H9 (cell line): ENCODE measurements at regions not wholly inside any gene's neighbourhood (a gene's known extent, or its start where the extent isn't known, plus 50 kb on each side); places are given as distances from the start of the nearest gene placed in this dataset.

ENCODE experiments used
- DNase-seq: peaks from one replicate; pipeline ENCODE4 v3.0.0-alpha.2; 2017
- H2AFZ ChIP-seq: one replicate; pipeline ENCODE4 v1.6.1; 2013; ENCODE audit warnings: mild to moderate bottlenecking, low read length, control low read depth, moderate library complexity
- H2AK5ac ChIP-seq: 2 replicates; pipeline ENCODE4 v1.6.1; 2013; ENCODE audit warnings: low read length, control low read depth, mixed read lengths; ENCODE audit not compliant: insufficient read length
- H2BK120ac ChIP-seq: one replicate; pipeline ENCODE4 v1.6.1; 2013; ENCODE audit warnings: low read depth, mild to moderate bottlenecking, low read length, control low read depth, inconsistent platforms; ENCODE audit not compliant: poor library complexity, severe bottlenecking
- H2BK12ac ChIP-seq: 2 replicates; pipeline ENCODE4 v1.6.1; 2013; ENCODE audit warnings: low read length, control low read depth, mixed read lengths, low read depth; ENCODE audit not compliant: insufficient read length
- H2BK15ac ChIP-seq: 2 replicates; pipeline ENCODE4 v1.6.1; 2013; ENCODE audit warnings: low read depth, low read length, control low read depth
- H2BK20ac ChIP-seq: one replicate; pipeline ENCODE4 v1.6.1; 2013; ENCODE audit warnings: low read depth, mild to moderate bottlenecking, low read length, control low read depth, inconsistent platforms; ENCODE audit not compliant: poor library complexity, severe bottlenecking
- H2BK5ac ChIP-seq: 2 replicates; pipeline ENCODE4 v1.6.1; 2013; ENCODE audit warnings: low read length, control low read depth, mixed read lengths; ENCODE audit not compliant: insufficient read length
- H3K14ac ChIP-seq: 2 replicates; pipeline ENCODE4 v1.6.1; 2013; ENCODE audit warnings: low read length, control low read depth; ENCODE audit not compliant: insufficient read depth
- H3K18ac ChIP-seq: 2 replicates; pipeline ENCODE4 v1.6.1; 2013; ENCODE audit warnings: low read depth, mild to moderate bottlenecking, mixed read lengths, low read length, control low read depth; ENCODE audit not compliant: insufficient read length
- H3K23ac ChIP-seq: 2 replicates; pipeline ENCODE4 v1.6.1; 2013; ENCODE audit warnings: low read length, control low read depth, mixed read lengths, low read depth; ENCODE audit not compliant: insufficient read length
- H3K23me2 ChIP-seq: 2 replicates; pipeline ENCODE4 v1.6.1; 2013; ENCODE audit warnings: low read depth, mild to moderate bottlenecking, mixed read lengths, low read length, control low read depth; ENCODE audit not compliant: insufficient read length, poor library complexity, severe bottlenecking
- H3K27ac ChIP-seq: 2 replicates; pipeline ENCODE4 v1.5.1; 2013; ENCODE audit warnings: low read length, control low read depth, mixed read lengths, low read depth; ENCODE audit not compliant: insufficient read length
- H3K27me3 ChIP-seq: 2 replicates; pipeline ENCODE4 v1.6.1; 2013; ENCODE audit warnings: low read length, control low read depth, inconsistent platforms; ENCODE audit not compliant: insufficient read depth
- H3K4ac ChIP-seq: 2 replicates; pipeline ENCODE4 v1.6.1; 2013; ENCODE audit warnings: low read depth, mild to moderate bottlenecking, control low read depth, inconsistent platforms, low read length, moderate library complexity
- H3K4me1 ChIP-seq: 2 replicates; pipeline ENCODE4 v1.6.1; 2013; ENCODE audit warnings: low read length, control low read depth, inconsistent platforms; ENCODE audit not compliant: insufficient read depth
- H3K4me2 ChIP-seq: 2 replicates; pipeline ENCODE4 v1.6.1; 2013; ENCODE audit warnings: low read length, control low read depth, mixed read lengths; ENCODE audit not compliant: insufficient read length, insufficient read depth
- H3K56ac ChIP-seq: 2 replicates; pipeline ENCODE4 v1.6.1; 2013; ENCODE audit warnings: low read depth, mild to moderate bottlenecking, mixed read lengths, low read length, control low read depth; ENCODE audit not compliant: insufficient read length
- H3K79me1 ChIP-seq: 2 replicates; pipeline ENCODE4 v1.6.1; 2013; ENCODE audit warnings: low read depth, mild to moderate bottlenecking, moderate library complexity, low read length, control low read depth, inconsistent platforms; ENCODE audit not compliant: insufficient read depth, poor library complexity, severe bottlenecking
- H3K79me2 ChIP-seq: 2 replicates; pipeline ENCODE4 v1.6.1; 2013; ENCODE audit warnings: low read length, control low read depth, inconsistent platforms; ENCODE audit not compliant: insufficient read depth
- H3K9ac ChIP-seq: 2 replicates; pipeline ENCODE4 v1.6.1; 2013; ENCODE audit warnings: low read length, control low read depth, mixed read lengths; ENCODE audit not compliant: insufficient read length; ENCODE audit errors: extremely low read depth
- H3K9me3 ChIP-seq: one replicate; pipeline ENCODE4 v1.6.1; 2013; ENCODE audit warnings: low read depth, low read length, inconsistent platforms; ENCODE audit not compliant: control insufficient read depth
- H3T11ph ChIP-seq: one replicate; pipeline ENCODE4 v1.6.1; 2013; ENCODE audit warnings: mild to moderate bottlenecking, low read length, control low read depth, inconsistent platforms
- H4K20me1 ChIP-seq: one replicate; pipeline ENCODE4 v1.6.1; 2013; ENCODE audit not compliant: control insufficient read depth, insufficient read length, insufficient read depth
- H4K5ac ChIP-seq: 2 replicates; pipeline ENCODE4 v1.6.1; 2013; ENCODE audit warnings: low read depth, mild to moderate bottlenecking, mixed read lengths, low read length, control low read depth; ENCODE audit not compliant: insufficient read length
- H4K8ac ChIP-seq: replicated peaks from 2 replicates; pipeline ENCODE4 v1.6.1; 2013; ENCODE audit warnings: low read length, control low read depth, mixed read lengths, low read depth; ENCODE audit not compliant: insufficient read length
- H4K91ac ChIP-seq: 2 replicates; pipeline ENCODE4 v1.6.1; 2013; ENCODE audit warnings: low read depth, mild to moderate bottlenecking, moderate library complexity, mixed read lengths, low read length, control low read depth; ENCODE audit not compliant: insufficient read length
- H3K27ac Mint-ChIP-seq, 3 experiments: 2 replicates in 2 of 3; 3 replicates in 1 of 3; pipeline ENCODE4 v1.8.0; 2020 to 2021; ENCODE audit warnings: mixed read lengths in 3 of 3, mild to moderate bottlenecking in 1 of 3, moderate library complexity in 1 of 3
- H3K27me3 Mint-ChIP-seq: 2 replicates; pipeline ENCODE4 v1.8.0; 2021; ENCODE audit warnings: low read depth, mild to moderate bottlenecking, moderate library complexity, mixed read lengths
- H3K36me3 Mint-ChIP-seq, 3 experiments: 2 replicates in 2 of 3; 3 replicates in 1 of 3; pipeline ENCODE4 v1.8.0; 2020 to 2021; ENCODE audit warnings: low read depth in 3 of 3, mixed read lengths in 3 of 3; ENCODE audit not compliant: insufficient read depth in 1 of 3
- H3K4me1 Mint-ChIP-seq, 2 experiments: 2 replicates each; pipeline ENCODE4 v1.8.0; 2020; ENCODE audit warnings: mixed read lengths in 2 of 2
- H3K4me3 Mint-ChIP-seq, 2 experiments: 2 replicates in 1 of 2; 3 replicates in 1 of 2; pipeline ENCODE4 v1.8.0; 2020 to 2021; ENCODE audit warnings: mild to moderate bottlenecking in 2 of 2, mixed read lengths in 2 of 2, moderate library complexity in 1 of 2
- H3K9me3 Mint-ChIP-seq, 2 experiments: 2 replicates in 1 of 2; 3 replicates in 1 of 2; pipeline ENCODE4 v1.8.0; 2020; ENCODE audit warnings: mild to moderate bottlenecking in 2 of 2, mixed read lengths in 2 of 2, moderate library complexity in 1 of 2
- WGBS: extraction: QIAGEN DNeasy Blood & Tissue Kit; methylation state at CpG from one replicate; pipeline ENCODE4 v1.1.7; 2013; ENCODE audit warnings: missing lambda C conversion rate, low lambda C conversion rate, mixed read lengths; ENCODE audit not compliant: insufficient read length; ENCODE audit errors: extremely low coverage; 5-methylcytosine and 5-hydroxymethylcytosine counted together
- TF ChIP-seq, protein P1 (sequence below): fragments of 200-600 bp; sonication (generic); conservative IDR thresholded peaks from 3 replicates; pipeline ENCODE4 v1.8.0; 2021; ENCODE audit warnings: antibody characterized with exemption, mild to moderate bottlenecking

DNA sequence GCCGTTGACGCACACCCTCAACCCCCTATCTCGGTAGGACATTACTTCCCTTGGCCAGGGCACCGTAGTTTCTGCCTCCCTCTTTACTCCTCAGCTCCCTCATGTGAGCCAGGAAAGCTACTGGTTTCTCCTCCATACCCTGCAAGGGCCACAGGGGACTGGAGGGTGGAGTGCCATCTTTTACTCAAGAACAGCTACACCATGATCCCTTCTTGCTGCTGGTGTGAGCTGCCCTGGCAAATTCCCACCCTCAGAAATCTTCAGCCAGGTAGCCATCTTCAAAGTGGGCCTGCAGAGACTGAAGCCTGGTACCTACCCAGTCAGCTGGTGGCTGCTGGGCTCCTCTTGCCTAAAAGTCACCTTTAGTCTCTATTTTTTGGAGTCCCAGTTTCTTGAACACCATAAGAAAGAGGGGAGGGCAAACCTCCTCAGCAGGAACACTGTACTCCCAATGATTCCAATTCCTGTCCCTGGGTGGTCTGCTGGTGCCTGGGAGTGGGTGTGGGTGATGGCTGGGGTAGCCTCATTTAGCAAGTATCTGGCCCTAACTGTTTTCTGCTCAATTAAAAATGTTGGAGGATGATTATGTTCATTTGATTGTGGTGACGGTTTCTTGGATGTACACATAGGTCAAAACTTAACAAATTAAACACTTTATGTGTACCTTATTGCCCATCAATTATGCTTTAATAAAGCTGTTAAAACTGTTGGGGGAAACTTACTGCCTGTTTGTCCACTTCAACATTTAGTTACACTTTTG, 105.0 kb upstream of the NPY start:
- Histone ChIP-seq H2BK15ac (no peak overlapping the region), H2AFZ (no peak overlapping the region), H3K56ac (no peak overlapping the region), H2BK12ac (no peak overlapping the region), H3K4me2 (no peak overlapping the region), H3K79me2 (no peaks in the 10 kb centered on the region), H2BK20ac (no peak overlapping the region), H3K14ac (no peak overlapping the region), H4K5ac (no peak overlapping the region), H3K27me3 (no peaks in the 10 kb centered on the region), H4K91ac (no peak overlapping the region), H4K8ac (no peak overlapping the region), H2BK120ac (no peak overlapping the region), H3K18ac (no peak overlapping the region), H3K79me1 (no peaks in the 10 kb centered on the region), H2BK5ac (no peak overlapping the region), H3K9me3 (no peaks in the 10 kb centered on the region), H3K4ac (no peak overlapping the region), H4K20me1 (no peaks in the 10 kb centered on the region), H3K23ac (no peak overlapping the region), H3K9ac (no peak overlapping the region), H3K4me1 (no peaks in the 10 kb centered on the region; the same call in 1 of the 2 replicates), H3K27ac (no peak overlapping the region), H3K23me2 (no peaks in the 10 kb centered on the region), H3T11ph (no peak overlapping the region), H2AK5ac (no peak overlapping the region)
- no CpG with 5 or more reads among the region's 5 CpGs for WGBS
- TF ChIP-seq, protein P1, sequence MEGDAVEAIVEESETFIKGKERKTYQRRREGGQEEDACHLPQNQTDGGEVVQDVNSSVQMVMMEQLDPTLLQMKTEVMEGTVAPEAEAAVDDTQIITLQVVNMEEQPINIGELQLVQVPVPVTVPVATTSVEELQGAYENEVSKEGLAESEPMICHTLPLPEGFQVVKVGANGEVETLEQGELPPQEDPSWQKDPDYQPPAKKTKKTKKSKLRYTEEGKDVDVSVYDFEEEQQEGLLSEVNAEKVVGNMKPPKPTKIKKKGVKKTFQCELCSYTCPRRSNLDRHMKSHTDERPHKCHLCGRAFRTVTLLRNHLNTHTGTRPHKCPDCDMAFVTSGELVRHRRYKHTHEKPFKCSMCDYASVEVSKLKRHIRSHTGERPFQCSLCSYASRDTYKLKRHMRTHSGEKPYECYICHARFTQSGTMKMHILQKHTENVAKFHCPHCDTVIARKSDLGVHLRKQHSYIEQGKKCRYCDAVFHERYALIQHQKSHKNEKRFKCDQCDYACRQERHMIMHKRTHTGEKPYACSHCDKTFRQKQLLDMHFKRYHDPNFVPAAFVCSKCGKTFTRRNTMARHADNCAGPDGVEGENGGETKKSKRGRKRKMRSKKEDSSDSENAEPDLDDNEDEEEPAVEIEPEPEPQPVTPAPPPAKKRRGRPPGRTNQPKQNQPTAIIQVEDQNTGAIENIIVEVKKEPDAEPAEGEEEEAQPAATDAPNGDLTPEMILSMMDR = no peak
- H3K4me3 Mint-ChIP-seq = no peak overlapping the region
- peaks cover 3 to 5% of the 10 kb centered on the region in 2 experiments; a peak in 2 of 4 replicates for H3K4me1 Mint-ChIP-seq
- no peaks in the 10 kb centered on the region for H3K36me3 Mint-ChIP-seq
- H3K9me3 Mint-ChIP-seq = no peaks in the 10 kb centered on the region
- H3K27me3 Mint-ChIP-seq = no peaks in the 10 kb centered on the region
- no peak overlapping the region; a peak in 2 of 7 replicates for H3K27ac Mint-ChIP-seq
- DNase-seq = no peak
